ENCODE measurements at regions not wholly inside any gene's neighbourhood (a gene's known extent, or its start where the extent isn't known, plus 50 kb on each side); places are given as distances from the start of the nearest gene placed in this dataset.

DNA sequence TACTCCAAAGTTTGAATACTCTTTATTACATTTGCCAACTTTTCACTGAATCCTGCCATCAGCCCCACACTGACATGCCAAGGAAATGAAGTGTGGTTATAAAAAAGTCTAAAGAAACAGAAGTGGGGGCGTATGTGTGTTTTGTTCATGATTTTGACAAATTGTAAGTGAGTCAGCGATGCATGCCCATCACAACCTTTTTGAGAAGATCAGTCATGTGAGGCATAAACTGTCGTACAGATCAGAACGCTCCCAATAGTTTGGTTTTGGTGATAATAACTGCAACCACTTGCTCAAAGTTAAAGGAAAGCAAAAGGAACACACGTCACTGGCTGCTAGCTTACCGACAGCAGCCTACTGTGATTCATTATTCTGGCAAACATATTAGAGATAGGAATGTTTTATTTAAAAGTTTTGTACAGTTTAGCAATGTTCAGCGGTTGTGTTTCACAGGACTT lies 95.6 kb downstream of the RGS2 start:
- H3K27ac ChIP-seq (ENCODE audit: extremely low read depth, low read depth, low read length) = no peak overlapping the region
- ATAC-seq (no peak), DNase-seq (ENCODE audit: extremely low read depth in 1 of 4, low spot score in 3 of 4) (no peak), FAIRE-seq (peak; percentile 57)
- CTCF ChIA-PET (ENCODE audit: low intra/inter-chr PET ratio) = no interaction called here
- H3K4me2 ChIP-seq (ENCODE audit: insufficient read depth, low read length) = no peak overlapping the region
- no peaks in the 10 kb centered on the region for H3K4me1 ChIP-seq (replicated peaks in 1 of 2; ENCODE audit: control insufficient read depth in 2 of 2, insufficient read depth in 2 of 2, low read length in 2 of 2)
- TF ChIP-seq, protein P1, sequence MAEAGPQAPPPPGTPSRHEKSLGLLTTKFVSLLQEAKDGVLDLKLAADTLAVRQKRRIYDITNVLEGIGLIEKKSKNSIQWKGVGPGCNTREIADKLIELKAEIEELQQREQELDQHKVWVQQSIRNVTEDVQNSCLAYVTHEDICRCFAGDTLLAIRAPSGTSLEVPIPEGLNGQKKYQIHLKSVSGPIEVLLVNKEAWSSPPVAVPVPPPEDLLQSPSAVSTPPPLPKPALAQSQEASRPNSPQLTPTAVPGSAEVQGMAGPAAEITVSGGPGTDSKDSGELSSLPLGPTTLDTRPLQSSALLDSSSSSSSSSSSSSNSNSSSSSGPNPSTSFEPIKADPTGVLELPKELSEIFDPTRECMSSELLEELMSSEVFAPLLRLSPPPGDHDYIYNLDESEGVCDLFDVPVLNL (CRISPR knock-in tag; IDR thresholded peaks at IDR 0.05; ENCODE audit: low read depth) = no peak
- TF ChIP-seq EGR1 (conservative IDR thresholded peaks at IDR 0.05) = 0 out of 2 replicates have a peak, but pooled peaks have one; percentile 7
- BruUV-seq (replicated peaks) = no TSS peak
- intact Hi-C loops (cut with micrococcal nuclease) (no loop called here), in situ Hi-C loops (cut with MboI) (no loop called here)
- no peak overlapping the region for H3K9ac ChIP-seq (ENCODE audit: insufficient read depth in 1 of 2, low read depth in 2 of 2, low read length in 2 of 2)
- no peaks in the 10 kb centered on the region for H4K20me1 ChIP-seq (replicated peaks; ENCODE audit: control insufficient read depth, insufficient read depth, low read length)
- POLR2A ChIA-PET = no interaction called here
- H3K9me3 ChIP-seq (replicated peaks; ENCODE audit: control insufficient read depth, insufficient read depth, low read depth, low read length) = no peaks in the 10 kb centered on the region
- H3K79me2 ChIP-seq (ENCODE audit: control insufficient read depth, insufficient read depth, low read length) = no peaks in the 10 kb centered on the region
- WGBS (ENCODE audit: insufficient coverage, low coverage, missing lambda C conversion rate) = 1% methylated on average over 7 of the region's 7 CpGs
- no peaks in the 10 kb centered on the region for H3K36me3 ChIP-seq (ENCODE audit: control insufficient read depth, insufficient read depth, low read length)
- no peak overlapping the region for H2AFZ ChIP-seq (ENCODE audit: low read depth, low read length)
- H3K27me3 ChIP-seq (ENCODE audit: control insufficient read depth in 2 of 2, insufficient read depth in 2 of 2, low read length in 2 of 2) = peaks cover 0 to 9% of the 10 kb centered on the region in 2 experiments; a peak in 4 of 5 replicates
- no peaks in the 10 kb centered on the region for H3K9me1 ChIP-seq (ENCODE audit: control insufficient read depth, insufficient read depth, low read length)
- no peak overlapping the region for H3K4me3 ChIP-seq

GRCh38 chr1:192905049-192905448 lies 96.2 kb downstream of the RGS2 start:
- H3K36me3 ChIP-seq (ENCODE audit: control insufficient read depth, insufficient read depth, low read length) = no peaks in the 10 kb centered on the region
- DNase-seq (ENCODE audit: extremely low read depth in 1 of 4, low spot score in 3 of 4) (no peak), FAIRE-seq (no peak), ATAC-seq (no peak)
- H3K27me3 ChIP-seq (ENCODE audit: control insufficient read depth in 2 of 2, insufficient read depth in 2 of 2, low read length in 2 of 2) = peaks cover 0 to 9% of the 10 kb centered on the region in 2 experiments; a peak in 4 of 5 replicates
- H3K4me2 ChIP-seq (ENCODE audit: insufficient read depth, low read length) = no peak overlapping the region
- intact Hi-C loops (cut with micrococcal nuclease) (no loop called here), in situ Hi-C loops (cut with MboI) (no loop called here)
- BruUV-seq (replicated peaks) = no TSS peak
- no peak overlapping the region for H2AFZ ChIP-seq (ENCODE audit: low read depth, low read length)
- no peak for TF ChIP-seq CEBPG (CRISPR knock-in tag; IDR thresholded peaks at IDR 0.05)
- TF ChIP-seq CEBPG (tag; conservative IDR thresholded peaks at IDR 0.05 in 1 of 2, IDR thresholded peaks at IDR 0.05 in 1 of 2) = peak in 1 of 2 experiments; percentile 72; a peak in 2 of 4 replicates
- no peak for TF ChIP-seq ZNF644 (tag; IDR thresholded peaks at IDR 0.05; ENCODE audit: low read depth)
- peak; percentile 33; the same call in 1 of the 2 replicates for TF ChIP-seq CEBPB (tag; IDR thresholded peaks at IDR 0.05)
- no peaks in the 10 kb centered on the region for H4K20me1 ChIP-seq (replicated peaks; ENCODE audit: control insufficient read depth, insufficient read depth, low read length)
- no peak overlapping the region for H3K9ac ChIP-seq (ENCODE audit: insufficient read depth in 1 of 2, low read depth in 2 of 2, low read length in 2 of 2)
- H3K4me3 ChIP-seq = no peak overlapping the region
- H3K9me1 ChIP-seq (ENCODE audit: control insufficient read depth, insufficient read depth, low read length) = no peaks in the 10 kb centered on the region
- H3K4me1 ChIP-seq (replicated peaks in 1 of 2; ENCODE audit: control insufficient read depth in 2 of 2, insufficient read depth in 2 of 2, low read length in 2 of 2) = no peaks in the 10 kb centered on the region
- CTCF ChIA-PET (ENCODE audit: low intra/inter-chr PET ratio) = no interaction called here
- POLR2A ChIA-PET = no interaction called here
- H3K27ac ChIP-seq (ENCODE audit: extremely low read depth, low read depth, low read length) = no peak overlapping the region
- no peaks in the 10 kb centered on the region for H3K79me2 ChIP-seq (ENCODE audit: control insufficient read depth, insufficient read depth, low read length)
- no peaks in the 10 kb centered on the region for H3K9me3 ChIP-seq (replicated peaks; ENCODE audit: control insufficient read depth, insufficient read depth, low read depth, low read length)

All from K562 (cell line).